HG03378 (cell line): ENCODE measurements at regions not wholly inside any gene's neighbourhood (a gene's known extent, or its start where the extent isn't known, plus 50 kb on each side); places are given as distances from the start of the nearest gene placed in this dataset.
A peak's percentile ranks its signal among the peaks of the same experiment; 100 is the strongest.

Experiments used
- ATAC-seq: cut with Tn5 transposase; IDR thresholded peaks from one replicate; pipeline ENCODE4 v1.9.1; 2021; ENCODE audit warnings: mild to moderate bottlenecking, moderate library complexity; ENCODE audit not compliant: unreplicated experiment

DNA sequence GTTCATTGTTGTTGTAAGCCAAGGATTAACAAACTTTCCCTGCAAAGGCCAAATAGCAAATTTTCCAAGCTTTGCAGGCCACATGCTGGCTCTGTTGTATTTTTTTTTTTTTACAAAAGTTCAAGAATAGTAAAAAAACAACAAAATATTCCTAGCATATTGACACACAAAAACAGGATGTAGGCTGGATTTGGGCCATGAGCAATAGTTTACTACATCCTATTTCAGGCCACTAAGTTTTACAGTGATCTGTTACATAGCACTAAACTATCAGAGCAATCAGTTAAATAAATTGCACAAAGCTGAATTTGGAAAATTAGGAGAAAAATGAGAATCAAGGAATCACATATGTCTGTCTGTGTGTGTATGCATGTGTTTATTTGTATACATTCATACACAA lies 491.8 kb upstream of the GHITM start:
- no peak for ATAC-seq

DNA sequence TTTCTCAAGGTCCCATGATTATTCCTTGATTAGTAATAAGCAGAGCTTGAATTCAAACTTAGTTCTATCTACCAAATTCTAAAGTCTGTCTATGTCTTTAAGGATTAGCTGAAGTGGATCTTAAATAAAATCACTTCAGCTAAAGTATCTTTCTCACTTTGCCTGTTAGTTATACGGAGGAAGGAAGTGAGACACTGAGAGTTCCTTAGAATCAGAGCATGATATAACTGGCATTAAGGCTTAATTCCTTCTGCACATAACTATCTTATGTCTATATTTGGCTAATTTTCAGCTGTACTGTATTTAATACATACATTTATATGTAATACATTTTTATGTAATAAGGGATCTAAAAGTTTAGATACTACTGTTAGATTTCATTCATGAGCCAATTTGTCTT lies 491.1 kb upstream of the GHITM start:
- ATAC-seq, result no peak

DNA sequence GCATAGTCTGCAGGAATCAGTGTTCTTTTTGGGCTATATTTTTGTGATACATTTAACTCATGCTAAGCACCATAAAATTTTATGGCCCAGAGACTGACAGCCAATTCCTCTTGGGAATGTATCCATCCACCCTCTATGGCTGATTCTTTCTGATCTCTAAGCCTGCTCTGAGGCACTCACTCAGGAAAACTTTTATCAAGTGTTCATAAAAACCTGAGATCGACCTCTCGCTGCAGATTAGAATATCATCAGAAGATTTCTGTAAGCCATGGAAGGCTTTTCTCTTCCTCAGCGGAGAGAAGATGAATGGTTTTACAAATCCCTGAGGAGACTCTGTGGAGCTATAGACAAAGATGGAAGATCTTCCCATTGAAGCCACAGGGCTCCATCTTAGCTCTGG lies 489.8 kb upstream of the GHITM start:
- no peak for ATAC-seq

DNA sequence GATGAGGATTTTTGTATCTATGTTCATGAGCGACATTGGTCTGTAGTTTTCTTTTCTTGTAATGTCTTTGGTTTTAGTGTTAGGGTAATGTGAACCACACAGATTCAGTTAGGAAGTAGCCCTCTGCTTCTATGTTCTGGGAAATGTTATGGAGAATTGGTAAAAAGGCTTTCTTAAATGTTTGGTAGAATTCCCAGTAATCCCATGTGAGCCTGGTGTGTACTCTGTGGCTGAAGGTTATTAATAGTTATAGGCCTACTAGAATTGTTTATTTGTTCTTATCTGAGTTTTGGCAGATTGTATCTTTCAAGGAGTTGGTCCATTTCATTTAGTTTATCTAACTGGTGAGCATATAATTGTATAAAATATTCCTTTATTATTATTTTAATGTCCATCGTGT lies 484.6 kb upstream of the GHITM start:
- ATAC-seq, result no peak

DNA sequence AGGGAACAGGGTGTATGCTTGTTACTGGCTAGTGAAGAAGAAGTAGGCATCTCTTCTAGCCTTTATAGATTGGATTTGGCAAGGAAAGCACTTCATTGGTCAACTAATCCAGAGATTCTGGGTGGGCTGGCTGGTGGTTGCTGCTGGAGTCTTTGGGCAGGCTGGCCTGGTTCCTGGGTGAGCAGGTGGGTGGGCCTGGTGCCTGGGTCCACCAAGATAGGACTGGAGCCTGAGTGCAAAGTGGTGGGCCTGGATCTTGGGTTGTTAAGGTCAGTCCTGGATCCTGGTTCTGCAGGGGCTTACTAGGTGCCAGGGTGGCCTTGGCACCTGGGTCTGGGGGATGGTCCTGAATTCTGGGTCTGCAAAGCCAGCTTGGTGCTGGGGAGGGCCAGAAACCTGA lies 482.4 kb upstream of the GHITM start:
- ATAC-seq, result no peak

DNA sequence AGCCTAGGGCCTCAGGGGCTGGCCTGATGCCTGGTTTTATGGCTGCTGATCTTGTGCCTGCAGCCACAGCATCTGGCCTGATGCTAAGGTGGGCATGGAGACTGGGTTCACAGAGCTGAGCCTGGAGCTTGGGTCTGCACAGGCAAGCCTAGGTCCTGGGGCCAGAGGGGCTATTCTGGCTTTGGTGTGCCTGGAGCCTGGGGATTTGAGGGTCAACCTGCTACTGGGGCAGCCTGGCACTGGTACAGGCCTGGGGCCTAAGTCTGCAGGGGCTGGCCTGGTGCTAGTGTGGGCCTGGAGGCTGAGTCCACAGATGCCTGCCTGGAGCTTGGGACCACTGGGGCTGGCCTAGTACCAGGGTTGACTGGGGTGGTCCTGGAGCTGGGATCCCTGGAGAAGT lies 481.8 kb upstream of the GHITM start:
- ATAC-seq, result no peak

DNA sequence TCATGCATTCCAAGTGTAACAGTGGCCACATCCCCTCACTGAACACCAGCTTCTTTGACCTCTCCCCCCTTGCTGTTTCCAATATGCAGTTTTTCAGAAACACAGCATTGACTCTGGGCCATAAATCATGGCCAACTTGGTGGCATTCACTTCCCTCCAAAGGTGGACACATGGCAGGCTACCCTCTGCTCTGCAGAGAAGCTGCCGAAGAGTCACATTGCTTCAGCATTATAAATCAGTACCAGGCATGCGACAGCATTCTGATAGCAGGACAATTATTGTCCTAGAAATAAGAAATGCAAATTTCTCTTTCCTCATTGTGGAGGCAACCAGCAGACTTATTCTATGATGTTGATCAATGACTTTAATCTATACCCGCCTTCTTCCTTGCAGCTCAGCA lies 475.4 kb upstream of the GHITM start:
- no peak for ATAC-seq

DNA sequence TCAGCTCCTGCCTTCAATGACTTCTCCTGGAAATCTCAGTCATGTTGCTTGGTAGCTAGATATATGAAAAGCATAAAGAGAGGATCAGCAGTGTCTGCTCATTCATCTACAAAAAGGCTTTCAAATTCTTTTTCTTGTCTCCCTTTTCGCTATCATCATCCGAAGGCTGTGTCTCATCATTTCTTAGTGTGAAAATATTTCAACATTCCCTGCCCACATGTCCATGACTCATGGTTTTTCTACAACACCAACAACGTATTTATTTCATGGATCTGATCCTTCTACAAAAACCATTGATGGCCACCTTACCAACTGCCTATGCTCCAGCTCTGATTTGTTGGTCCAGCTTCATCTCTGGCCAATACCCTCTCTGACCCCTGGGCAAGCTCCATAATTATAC lies 472.5 kb upstream of the GHITM start:
- no peak for ATAC-seq

DNA sequence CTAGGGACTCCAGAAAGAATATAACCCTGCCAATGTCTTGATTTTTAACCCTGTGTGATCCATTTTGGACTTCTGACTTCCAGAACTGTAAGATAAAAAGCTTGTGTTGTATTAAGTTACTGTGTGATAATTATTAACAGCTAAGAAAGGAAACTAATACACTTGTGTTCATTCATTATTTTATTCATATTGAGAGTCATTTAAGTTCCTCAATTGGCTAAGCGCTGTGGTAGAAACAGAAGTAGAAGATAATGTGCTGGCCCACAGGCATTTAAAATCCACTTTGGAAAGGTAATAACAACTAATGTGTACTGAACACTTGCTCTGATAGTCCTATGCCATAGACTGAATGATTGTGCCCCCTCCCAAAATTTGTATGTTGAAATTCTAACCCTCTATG lies 471.7 kb upstream of the GHITM start:
- ATAC-seq, result no peak

DNA sequence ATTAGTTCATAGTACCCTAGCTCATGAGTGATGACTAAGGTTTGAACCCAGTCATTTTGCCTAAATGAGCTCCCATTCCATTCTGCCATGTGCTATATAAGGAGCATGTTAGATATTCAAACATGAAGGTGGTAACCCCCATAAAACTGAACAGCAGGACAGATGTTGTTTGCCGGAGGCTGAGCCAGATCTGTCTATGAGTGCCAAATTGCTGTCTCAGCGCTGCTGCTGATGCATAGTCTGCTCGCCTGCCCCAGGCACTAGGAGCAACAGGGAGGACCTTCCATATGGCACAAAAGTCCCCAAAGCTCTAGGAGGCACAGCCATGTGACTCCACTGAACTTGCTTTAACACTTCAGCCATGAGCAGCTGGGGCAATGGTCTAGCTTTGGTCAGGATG lies 466.0 kb upstream of the GHITM start:
- ATAC-seq, result no peak

DNA sequence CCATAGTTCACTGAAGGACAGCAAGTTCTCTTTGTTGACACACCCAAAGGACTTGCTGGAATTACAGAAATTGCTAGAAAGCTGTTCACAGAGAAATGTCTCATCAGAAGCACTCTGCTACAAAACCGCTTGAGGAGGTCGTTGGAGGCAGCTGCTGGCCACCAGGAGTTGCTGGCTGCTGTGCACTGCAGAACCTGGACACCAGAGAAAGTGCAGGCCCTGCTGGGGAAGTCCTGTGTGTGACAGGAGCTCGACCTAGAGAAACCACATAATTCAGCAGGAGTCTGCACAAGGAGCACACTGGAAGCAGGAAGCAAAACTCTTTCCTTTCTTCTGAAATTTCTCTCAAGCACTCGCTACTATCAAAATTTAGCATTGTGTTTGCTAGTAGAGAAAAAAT lies 461.5 kb upstream of the GHITM start:
- no peak for ATAC-seq

DNA sequence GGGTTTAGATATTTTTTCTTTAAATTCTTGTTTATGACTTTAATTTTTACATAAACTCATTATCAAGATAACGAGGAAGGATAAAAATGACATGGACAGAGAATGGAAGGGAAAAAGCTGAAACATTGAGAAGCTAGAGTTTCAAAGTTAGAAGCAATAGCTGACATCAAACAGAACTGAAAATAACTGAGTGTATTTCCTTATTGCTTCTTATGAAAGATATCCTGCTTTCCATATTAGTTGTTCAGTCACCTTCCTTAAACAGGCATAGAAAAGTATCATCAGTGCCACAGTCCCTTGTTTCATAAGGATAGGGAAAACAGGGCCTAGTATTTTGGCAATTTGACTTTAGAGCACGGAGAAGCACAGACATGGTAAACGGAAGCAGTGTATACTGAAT lies 460.5 kb upstream of the GHITM start:
- ATAC-seq, result no peak

DNA sequence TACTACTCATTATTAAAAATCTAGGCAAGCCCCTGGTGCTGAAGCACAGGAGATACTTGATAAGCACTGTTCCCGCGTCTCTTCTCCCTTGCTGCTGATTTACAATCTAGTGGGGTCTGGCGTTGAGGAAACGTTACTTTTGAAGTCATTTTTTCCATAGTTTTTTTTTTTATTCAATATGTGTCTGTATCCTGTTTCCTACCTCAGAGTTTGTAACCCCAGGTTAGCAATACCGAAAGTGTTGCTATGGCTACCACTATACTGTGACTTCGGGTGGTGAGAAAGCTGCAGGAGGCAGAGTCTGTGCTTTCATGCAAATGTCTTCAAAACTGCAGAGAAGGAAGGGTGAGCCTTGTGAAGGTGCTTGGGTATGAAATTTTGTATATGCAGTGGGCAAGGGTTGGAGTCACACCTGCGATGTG lies 458.8 kb upstream of the GHITM start:
- peak; percentile 99 for ATAC-seq

DNA sequence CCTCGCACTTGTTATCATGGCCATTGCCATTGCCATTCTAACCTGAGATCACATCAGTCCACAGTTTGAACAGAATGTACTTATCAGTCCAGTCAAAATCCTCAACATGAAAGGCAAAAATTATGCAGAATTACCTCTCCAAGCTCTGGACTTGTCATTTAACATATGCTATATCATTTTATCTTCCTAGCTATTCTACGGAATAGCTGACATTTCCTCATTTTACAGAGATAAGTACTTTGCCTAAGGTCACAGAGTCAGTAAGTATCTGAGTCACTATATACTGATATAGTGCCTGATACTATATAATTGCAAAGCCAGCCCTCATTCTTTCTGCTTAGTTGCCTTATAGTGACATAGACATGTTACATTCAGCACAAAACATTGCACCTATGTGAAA lies 456.9 kb upstream of the GHITM start:
- ATAC-seq, result no peak

DNA sequence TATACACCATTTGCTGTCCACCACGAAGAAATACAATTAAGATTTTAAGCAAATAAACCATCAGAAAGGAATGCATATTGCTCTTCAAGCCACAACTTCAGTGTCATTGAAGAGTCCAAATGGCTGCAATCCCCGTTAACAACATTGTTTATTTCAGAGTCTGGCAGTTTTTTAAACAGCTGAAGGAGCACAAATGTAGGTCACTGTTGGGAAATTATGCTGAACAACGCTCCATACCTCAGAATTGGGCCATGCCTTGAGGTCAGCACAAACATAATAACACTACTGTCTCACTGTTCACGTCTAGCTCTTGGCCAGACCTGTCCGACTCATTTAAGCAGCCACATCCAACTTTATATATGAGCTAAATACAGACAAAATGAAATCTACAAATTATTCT lies 453.9 kb upstream of the GHITM start:
- ATAC-seq, result no peak

DNA sequence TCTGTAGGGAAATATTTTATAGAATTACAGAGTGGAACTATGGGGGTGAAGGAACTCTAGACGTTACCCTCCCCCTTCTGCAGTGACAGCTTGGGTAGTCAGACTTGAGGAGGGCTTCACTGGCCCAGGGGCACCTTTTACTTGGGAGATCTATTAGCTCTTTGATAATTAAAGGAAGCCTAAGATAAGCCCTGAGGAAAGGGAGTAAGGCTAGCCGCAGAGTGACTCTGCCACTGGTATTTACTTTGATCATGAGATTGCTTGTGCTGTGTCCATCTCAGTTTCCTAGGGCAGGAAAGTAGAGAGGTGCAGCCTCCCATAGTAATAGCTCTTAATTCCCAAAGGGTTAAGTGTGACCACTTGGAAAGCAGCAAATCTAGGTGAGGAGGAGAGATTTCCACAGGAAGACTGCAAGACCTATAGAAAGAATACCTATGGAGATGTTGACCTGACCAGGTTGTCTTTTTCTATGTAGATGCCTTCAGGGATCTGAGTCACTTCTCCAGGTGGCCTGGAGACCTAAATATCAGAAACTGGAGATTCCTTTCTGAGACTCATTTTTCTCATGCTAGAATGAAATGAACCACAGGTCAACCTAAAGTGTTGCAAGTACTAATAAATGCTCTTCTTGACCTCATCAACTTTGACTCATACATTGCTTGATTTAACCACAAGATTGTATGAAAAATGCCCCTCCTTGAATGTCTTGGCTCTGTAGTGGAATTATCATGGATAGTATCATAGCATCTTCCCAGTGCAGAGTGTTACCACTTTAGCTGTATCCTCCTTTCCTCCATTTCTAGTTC lies 447.3 kb upstream of the GHITM start:
- no peak for ATAC-seq

DNA sequence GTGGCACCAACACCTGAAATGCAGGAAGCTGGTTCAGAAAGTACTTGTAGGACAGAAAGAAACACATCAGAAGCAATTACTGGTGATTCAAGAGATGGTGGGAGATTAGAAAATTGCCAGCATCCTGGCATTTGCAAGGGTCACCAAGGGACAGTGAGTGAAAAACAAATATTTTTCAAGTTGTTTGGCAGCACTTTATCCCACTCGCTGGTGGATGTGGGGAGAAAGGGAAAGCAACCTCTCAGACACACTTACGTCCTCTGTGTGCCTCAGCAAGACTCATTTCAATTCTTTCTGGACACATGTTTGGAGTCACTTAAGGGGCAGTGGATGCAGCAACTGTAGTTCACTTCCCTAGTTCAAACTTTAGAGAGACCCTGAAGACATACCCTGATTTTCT lies 440.4 kb upstream of the GHITM start:
- no peak for ATAC-seq

DNA sequence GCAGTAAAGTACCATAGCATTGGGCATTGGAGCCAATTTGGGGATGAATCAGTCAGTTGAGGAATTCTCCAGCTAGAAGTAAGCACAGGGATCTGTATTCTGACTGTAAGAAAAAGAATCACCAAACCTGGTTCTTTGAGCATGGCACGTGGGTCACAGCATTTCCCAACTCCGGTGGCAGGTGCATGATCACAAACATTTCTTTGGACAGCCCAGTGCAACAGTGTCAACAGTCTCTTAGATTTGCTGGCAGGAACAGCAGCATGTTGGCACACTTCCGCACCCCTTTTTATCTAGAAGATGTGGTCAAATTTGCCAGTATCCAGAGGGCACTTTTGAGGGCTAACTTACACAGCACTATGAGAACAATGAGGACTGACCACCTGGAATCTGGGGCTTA lies 437.5 kb upstream of the GHITM start:
- no peak for ATAC-seq

DNA sequence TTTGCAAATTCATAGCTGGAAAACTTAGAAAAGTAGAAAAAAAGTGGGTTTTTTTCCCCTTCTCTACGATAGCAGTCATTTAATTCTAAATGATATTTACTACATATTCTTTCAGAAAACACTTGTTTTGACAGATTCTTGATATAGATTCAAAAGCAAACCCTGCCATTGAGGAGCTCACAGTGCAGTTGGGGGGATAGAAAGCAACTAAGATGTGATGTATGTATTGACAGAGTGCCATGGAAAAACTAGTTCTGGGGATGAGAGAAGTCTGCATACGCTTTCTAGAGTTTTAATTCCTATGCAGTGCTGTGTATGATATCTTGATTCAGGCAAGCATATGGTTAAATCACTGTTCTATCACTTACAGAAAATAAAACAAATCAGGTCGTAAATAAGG lies 436.6 kb upstream of the GHITM start:
- no peak for ATAC-seq

DNA sequence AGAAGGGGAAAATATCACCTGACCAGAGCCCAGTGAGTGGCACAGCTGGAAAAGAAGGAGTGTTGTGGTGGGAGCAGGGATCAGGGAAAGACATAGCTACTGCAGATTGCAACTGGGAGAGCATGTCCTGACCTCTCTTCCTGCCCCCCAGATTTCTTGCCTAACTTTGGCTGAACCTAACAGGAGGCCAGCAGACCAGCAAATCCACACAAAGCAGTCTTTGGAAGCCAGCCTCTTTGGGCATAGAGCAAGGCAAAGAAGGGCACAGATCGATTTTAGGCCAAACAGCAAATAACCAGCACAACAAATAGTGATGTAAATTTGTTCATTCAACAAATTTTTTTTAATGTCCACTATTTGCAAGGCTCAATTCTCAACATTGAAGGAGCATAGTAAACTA lies 433.2 kb upstream of the GHITM start:
- no peak for ATAC-seq

DNA sequence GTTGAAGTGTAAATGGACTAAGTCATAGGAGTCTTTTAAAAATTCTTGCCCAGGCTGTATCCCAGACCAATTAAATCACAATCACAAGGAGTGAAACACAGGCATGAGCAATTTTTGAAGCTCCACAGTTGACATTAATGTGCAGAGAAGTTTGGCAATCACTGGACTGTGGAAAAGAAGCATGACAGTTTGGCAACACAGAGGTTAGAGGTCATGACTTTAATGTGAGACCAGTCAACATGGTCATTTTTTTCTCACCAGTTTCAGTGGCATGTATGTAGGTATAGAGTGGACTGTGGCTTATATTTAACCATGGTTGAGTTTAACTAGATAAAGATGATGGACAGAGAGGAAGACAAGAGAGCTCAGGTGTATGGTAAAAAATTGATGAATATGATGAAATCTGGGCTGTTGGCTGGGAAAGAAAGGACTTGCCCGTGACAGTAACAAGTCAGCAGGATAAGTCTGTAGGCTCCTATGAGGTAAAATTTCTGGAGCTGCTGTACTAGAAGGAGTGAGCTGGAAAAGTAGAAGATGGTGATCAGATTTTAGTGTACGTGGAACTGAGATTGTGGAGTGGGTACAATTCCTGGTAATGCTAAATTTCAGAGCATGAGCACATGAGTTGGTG lies 432.2 kb upstream of the GHITM start:
- no peak for ATAC-seq

DNA sequence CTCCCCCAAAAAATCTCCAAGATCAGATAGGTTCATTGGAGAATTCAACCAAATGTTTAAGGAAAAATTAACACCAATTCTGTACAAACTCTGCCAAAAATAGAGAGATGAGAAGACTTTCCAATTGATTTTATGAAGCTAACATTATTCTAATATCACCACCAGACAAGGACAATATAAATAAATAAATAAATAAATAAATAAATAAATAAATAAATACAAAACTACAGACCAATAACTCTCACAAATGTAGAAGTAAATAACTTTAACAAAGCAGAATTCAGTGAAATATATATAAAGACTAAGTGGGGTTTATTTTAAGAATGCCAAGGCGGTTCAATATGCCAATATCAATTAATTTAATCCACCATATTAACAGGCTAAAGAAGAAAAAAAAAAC lies 425.9 kb upstream of the GHITM start:
- ATAC-seq, result no peak

DNA sequence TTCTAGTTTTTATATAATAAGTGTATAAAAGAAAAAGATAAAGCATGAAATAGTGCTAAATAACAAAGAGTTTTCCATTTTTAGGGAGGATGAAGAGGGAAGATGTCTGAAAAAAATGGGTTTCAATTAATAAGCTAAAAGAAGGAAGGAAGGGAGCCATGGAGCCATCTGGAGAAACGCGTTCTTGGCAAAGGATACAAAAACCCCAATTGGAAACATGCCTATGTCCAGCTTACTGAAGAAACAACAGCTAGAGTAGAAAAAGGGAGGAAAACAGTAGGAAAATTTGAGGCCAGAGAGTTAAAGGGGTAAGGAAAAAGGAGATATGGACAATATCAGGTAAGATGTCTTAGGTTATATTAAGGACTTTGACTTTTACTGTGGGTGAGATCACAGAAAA lies 416.2 kb upstream of the GHITM start:
- ATAC-seq, result no peak
